Calu3 (cell line): ENCODE measurements at regions not wholly inside any gene's neighbourhood (a gene's known extent, or its start where the extent isn't known, plus 50 kb on each side); places are given as distances from the start of the nearest gene placed in this dataset.

Experiments used
- BruUV-seq: library from RNA; stranded (reverse); fragments of 400-500 nt; replicated peaks from 2 replicates; lab custom pipeline; 2021; lab: Mats Ljungman, UMichigan
- CTCF ChIA-PET: fragments of 300-600 bp; sonication (Branson Sonifier 250); formaldehyde crosslinking; loops from one replicate; lab custom pipeline; 2022; ENCODE audit warnings: antibody characterized with exemption; lab: Charles Lee
- DNase-seq: peaks from one replicate; pipeline ENCODE4 v3.0.0; 2022
- H3K27ac Mint-ChIP-seq: one replicate; pipeline ENCODE4 v1.8.0; 2022; ENCODE audit warnings: mixed read lengths; ENCODE audit not compliant: unreplicated experiment
- H3K27me3 Mint-ChIP-seq: one replicate; pipeline ENCODE4 v1.8.0; 2022; ENCODE audit warnings: mixed read lengths; ENCODE audit not compliant: unreplicated experiment
- H3K36me3 Mint-ChIP-seq: one replicate; pipeline ENCODE4 v1.8.0; 2022; ENCODE audit warnings: mild to moderate bottlenecking, moderate library complexity, mixed read lengths; ENCODE audit not compliant: insufficient read depth, unreplicated experiment
- H3K4me1 Mint-ChIP-seq: one replicate; pipeline ENCODE4 v1.8.0; 2022; ENCODE audit warnings: mild to moderate bottlenecking, low read depth, mixed read lengths; ENCODE audit not compliant: unreplicated experiment
- H3K4me3 Mint-ChIP-seq: one replicate; pipeline ENCODE4 v1.8.0; 2022; ENCODE audit warnings: mild to moderate bottlenecking, low read depth, moderate library complexity, mixed read lengths; ENCODE audit not compliant: unreplicated experiment
- H3K9me3 Mint-ChIP-seq: one replicate; pipeline ENCODE4 v1.8.0; 2022; ENCODE audit warnings: low read depth, mixed read lengths; ENCODE audit not compliant: unreplicated experiment
- CTCF ChIP-seq: fragments of 200-600 bp; IDR thresholded peaks from one replicate; pipeline ENCODE4 v1.8.0; 2022; ENCODE audit warnings: antibody characterized with exemption; ENCODE audit not compliant: unreplicated experiment
- intact Hi-C: fragments of 100-400 bp; cut with micrococcal nuclease; formaldehyde crosslinking; loops from one replicate; pipeline ENCODE4 v1.10.0; 2022; ENCODE audit not compliant: unreplicated experiment

DNA sequence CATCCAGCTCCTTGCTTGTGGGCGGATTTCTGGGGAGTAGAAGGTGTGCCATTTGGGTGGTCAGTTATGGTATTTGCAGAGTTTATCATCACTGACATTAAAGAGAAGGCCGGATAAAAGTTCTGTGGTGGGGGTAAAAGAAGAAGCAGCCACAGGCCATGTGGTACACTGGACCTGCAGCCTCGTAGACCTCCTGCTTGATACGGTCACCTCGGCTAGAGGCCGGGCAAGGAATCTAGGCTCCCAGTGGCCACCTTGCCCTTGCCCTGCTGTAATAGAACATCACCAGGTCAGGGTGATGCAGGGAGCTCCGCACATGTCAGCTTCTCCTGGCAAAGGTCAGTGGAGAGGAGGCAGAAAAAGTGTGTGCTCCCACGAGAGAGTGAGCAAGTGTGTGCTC lies 376.1 kb upstream of the IRX4 start:
- intact Hi-C loops = no loop called here
- Mint-ChIP-seq H3K4me3 (no peak overlapping the region), H3K4me1 (no peaks in the 10 kb centered on the region), H3K36me3 (no peaks in the 10 kb centered on the region), H3K27ac (no peak overlapping the region), H3K27me3 (no peaks in the 10 kb centered on the region), H3K9me3 (peaks cover 10% of the 10 kb centered on the region)
- DNase-seq = no peak
- TF ChIP-seq CTCF = no peak
- CTCF ChIA-PET = interaction anchor here (0.6 kb wide), 1 partner anchor 202 kb away, joined by 5 read pairs; no protein-coding TSS in a partner anchor
- no TSS peak for BruUV-seq

DNA sequence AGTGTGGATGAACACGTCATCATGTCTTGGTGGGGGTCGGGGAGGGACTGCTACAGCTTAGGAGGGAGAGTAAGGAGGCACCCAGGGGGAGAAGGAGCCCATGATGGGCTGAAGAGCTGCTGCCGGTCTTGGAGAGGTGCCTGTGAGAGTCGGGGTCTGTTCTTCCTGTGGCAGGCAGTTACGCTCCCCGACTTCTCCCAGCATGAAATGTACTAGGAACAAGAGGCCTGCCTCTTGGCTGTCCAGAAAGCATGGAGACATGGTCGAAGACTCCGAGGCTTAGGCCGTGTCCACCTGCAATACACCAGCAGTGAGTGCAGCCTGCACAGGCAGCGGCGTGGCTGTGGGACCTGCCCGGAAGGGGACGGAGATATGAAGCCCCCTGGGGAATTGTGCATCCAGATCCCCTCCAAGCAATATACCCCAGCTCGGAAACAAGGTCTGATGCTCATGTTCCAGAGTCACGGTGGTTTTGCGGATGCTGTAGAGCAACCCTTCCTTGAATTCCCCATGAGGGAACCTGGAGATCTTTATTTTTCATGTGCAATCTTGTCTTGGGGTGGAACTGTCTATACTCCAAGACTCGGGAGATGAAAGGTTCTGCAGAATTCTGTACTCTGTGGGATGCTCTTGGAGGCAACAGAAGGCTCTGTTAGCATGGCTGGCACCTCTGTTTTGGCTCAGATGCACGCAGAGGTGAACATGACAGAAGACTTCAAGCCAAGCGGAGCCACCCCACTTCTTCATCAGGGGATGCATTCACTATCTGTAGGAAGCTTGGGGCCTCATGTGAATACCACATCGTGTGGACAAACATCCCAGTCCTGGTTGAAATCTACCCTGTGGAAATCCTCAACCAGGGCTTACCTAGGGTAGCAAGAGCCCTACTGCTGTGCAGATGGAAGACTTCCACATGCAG lies 374.9 kb upstream of the IRX4 start:
- no peak overlapping the region for H3K4me3 Mint-ChIP-seq
- intact Hi-C loops = no loop called here
- H3K27ac Mint-ChIP-seq = no peak overlapping the region
- peaks cover 10% of the 10 kb centered on the region for H3K9me3 Mint-ChIP-seq
- DNase-seq = no peak
- H3K27me3 Mint-ChIP-seq = no peaks in the 10 kb centered on the region
- no peaks in the 10 kb centered on the region for H3K4me1 Mint-ChIP-seq
- BruUV-seq = no TSS peak
- CTCF ChIA-PET = no interaction called here
- H3K36me3 Mint-ChIP-seq = no peaks in the 10 kb centered on the region
- TF ChIP-seq CTCF = no peak

GRCh38 chr5:2256691-2257280 lies 374.1 kb upstream of the IRX4 start:
- TF ChIP-seq CTCF = no peak
- CTCF ChIA-PET = no interaction called here
- intact Hi-C loops = no loop called here
- H3K4me1 Mint-ChIP-seq = no peaks in the 10 kb centered on the region
- BruUV-seq = no TSS peak
- H3K4me3 Mint-ChIP-seq = no peak overlapping the region
- H3K27me3 Mint-ChIP-seq = no peaks in the 10 kb centered on the region
- no peak overlapping the region for H3K27ac Mint-ChIP-seq
- no peaks in the 10 kb centered on the region for H3K36me3 Mint-ChIP-seq
- DNase-seq = no peak
- H3K9me3 Mint-ChIP-seq = peaks cover 8% of the 10 kb centered on the region

GRCh38 chr5:2255915-2256690 lies 373.4 kb upstream of the IRX4 start:
- BruUV-seq = no TSS peak
- Mint-ChIP-seq H3K36me3 (no peaks in the 10 kb centered on the region), H3K27me3 (no peaks in the 10 kb centered on the region), H3K4me3 (no peak overlapping the region), H3K9me3 (peaks cover 8% of the 10 kb centered on the region), H3K27ac (no peak overlapping the region), H3K4me1 (no peaks in the 10 kb centered on the region)
- no peak for TF ChIP-seq CTCF
- intact Hi-C loops = no loop called here
- CTCF ChIA-PET = no interaction called here
- no peak for DNase-seq
